ENCODE measurements at regions not wholly inside any gene's neighbourhood (a gene's known extent, or its start where the extent isn't known, plus 50 kb on each side); places are given as distances from the start of the nearest gene placed in this dataset.
"Not testable (repeated sequence)": the region's sequence is repeated elsewhere in the genome, so short reads cannot be mapped to it uniquely, and the experiment has no call there.

DNA sequence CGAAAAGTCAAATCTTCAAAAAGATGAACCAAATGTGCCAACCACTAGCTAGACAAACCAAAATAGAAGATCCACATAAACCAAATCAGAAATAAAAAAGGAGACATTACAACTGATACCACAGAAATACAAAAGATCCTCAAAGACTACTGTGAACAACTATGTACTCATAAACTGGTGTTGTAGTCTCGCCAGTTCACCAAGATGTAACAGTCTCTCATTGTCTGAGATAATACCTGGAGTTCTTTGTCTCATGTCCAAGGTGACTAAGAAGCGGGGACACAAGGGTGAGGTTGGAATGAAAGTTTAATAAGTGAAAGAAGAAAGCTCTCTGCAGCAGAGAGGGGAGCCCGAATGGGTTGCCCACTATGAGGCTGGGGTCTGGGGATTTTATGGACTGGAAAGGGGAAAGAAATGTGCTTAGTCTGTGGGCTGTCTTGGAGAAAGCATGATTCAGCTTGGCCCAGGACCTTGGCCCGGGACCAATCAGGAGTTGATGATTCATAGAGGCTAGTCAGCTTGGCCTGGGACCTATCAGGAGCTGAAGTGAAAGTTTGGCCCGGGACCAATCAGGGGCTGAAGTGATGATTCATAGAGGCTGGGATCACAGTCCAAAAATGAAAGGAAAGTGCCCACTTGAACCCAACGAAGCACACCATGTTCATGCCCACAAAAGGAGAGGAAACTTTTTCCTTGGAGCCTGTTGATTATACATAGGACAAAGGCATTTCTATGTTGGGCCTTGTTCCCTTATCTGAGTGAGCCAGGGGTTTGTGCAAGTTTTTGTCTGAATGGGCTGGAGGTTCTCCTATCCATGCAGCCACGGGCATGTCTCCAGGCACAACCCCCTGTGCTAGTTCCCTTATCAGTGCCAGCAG, 177.1 kb downstream of the SPIN4 start:
- TF ChIP-seq, protein P1, sequence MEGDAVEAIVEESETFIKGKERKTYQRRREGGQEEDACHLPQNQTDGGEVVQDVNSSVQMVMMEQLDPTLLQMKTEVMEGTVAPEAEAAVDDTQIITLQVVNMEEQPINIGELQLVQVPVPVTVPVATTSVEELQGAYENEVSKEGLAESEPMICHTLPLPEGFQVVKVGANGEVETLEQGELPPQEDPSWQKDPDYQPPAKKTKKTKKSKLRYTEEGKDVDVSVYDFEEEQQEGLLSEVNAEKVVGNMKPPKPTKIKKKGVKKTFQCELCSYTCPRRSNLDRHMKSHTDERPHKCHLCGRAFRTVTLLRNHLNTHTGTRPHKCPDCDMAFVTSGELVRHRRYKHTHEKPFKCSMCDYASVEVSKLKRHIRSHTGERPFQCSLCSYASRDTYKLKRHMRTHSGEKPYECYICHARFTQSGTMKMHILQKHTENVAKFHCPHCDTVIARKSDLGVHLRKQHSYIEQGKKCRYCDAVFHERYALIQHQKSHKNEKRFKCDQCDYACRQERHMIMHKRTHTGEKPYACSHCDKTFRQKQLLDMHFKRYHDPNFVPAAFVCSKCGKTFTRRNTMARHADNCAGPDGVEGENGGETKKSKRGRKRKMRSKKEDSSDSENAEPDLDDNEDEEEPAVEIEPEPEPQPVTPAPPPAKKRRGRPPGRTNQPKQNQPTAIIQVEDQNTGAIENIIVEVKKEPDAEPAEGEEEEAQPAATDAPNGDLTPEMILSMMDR (conservative IDR thresholded peaks at IDR 0.05) = not testable (repeated sequence)
- TF ChIP-seq ZFX (IDR thresholded peaks at IDR 0.05) = not testable (repeated sequence)

Measured in C4-2B (cell line).